GM12892 (cell line): ENCODE measurements at regions not wholly inside any gene's neighbourhood (a gene's known extent, or its start where the extent isn't known, plus 50 kb on each side); places are given as distances from the start of the nearest gene placed in this dataset.

Experiments used
- POLR2A ChIP-seq: IDR thresholded peaks from 2 replicates; pipeline ENCODE4 v1.6.1; 2011; ENCODE audit warnings: low read depth, low read length, control low read depth
- POLR2AphosphoS5 ChIP-seq: IDR thresholded peaks from 2 replicates; pipeline ENCODE4 v1.6.1; 2011; ENCODE audit warnings: low read depth, low read length, control low read depth

- TF ChIP-seq POLR2A (no peak), POLR2AphosphoS5 (no peak)
Measured at GRCh38 chr4:159776961-159777360, 674.1 kb downstream of the RAPGEF2 start.
